ENCODE measurements at regions not wholly inside any gene's neighbourhood (a gene's known extent, or its start where the extent isn't known, plus 50 kb on each side); places are given as distances from the start of the nearest gene placed in this dataset.

DNA sequence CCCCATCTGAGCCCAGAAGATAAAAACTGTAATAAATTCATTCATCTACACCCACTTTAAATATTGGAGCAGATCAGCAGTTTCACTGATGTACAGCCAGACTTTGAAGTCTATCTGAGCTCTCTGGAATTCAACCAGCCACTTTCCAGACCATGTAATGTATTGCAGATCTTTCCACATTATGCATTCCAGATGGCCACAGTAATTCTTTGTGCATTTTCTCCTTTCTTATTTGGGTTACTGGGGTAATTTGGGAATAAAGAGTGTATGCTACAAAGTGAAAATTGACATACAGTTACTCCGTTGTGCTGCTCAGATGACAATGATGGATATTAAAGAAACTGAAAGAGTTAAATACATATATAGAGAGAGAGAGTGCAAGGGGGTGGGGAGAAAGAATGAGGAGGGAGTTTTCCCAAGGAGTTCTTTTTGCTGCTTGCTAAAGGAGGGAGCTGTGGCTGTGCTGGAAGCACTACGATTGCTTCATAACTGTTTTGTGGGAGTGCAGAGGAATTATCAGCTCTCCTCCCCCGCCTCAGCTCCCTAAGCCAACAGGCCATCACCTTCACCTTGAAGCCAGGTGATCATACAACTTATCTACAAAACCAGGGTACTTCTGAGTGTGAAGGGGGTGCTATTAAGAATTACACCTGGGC is 152.8 kb downstream of the GAS1 start:
- TF ChIP-seq, protein P1, sequence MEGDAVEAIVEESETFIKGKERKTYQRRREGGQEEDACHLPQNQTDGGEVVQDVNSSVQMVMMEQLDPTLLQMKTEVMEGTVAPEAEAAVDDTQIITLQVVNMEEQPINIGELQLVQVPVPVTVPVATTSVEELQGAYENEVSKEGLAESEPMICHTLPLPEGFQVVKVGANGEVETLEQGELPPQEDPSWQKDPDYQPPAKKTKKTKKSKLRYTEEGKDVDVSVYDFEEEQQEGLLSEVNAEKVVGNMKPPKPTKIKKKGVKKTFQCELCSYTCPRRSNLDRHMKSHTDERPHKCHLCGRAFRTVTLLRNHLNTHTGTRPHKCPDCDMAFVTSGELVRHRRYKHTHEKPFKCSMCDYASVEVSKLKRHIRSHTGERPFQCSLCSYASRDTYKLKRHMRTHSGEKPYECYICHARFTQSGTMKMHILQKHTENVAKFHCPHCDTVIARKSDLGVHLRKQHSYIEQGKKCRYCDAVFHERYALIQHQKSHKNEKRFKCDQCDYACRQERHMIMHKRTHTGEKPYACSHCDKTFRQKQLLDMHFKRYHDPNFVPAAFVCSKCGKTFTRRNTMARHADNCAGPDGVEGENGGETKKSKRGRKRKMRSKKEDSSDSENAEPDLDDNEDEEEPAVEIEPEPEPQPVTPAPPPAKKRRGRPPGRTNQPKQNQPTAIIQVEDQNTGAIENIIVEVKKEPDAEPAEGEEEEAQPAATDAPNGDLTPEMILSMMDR (IDR thresholded peaks at IDR 0.05): no peak
- no peak for TF ChIP-seq EZH2 (IDR thresholded peaks at IDR 0.05; ENCODE audit: borderline replicate concordance, insufficient read depth, low read depth, low read length, poor library complexity, severe bottlenecking)
